Calu3 (cell line): ENCODE measurements at regions not wholly inside any gene's neighbourhood (a gene's known extent, or its start where the extent isn't known, plus 50 kb on each side); places are given as distances from the start of the nearest gene placed in this dataset.

Experiments used
- BruUV-seq: library from RNA; stranded (reverse); fragments of 400-500 nt; replicated peaks from 2 replicates; lab custom pipeline; 2021; lab: Mats Ljungman, UMichigan
- CTCF ChIA-PET: fragments of 300-600 bp; sonication (Branson Sonifier 250); formaldehyde crosslinking; loops from one replicate; lab custom pipeline; 2022; ENCODE audit warnings: antibody characterized with exemption; lab: Charles Lee
- DNase-seq: peaks from one replicate; pipeline ENCODE4 v3.0.0; 2022
- H3K27ac Mint-ChIP-seq: one replicate; pipeline ENCODE4 v1.8.0; 2022; ENCODE audit warnings: mixed read lengths; ENCODE audit not compliant: unreplicated experiment
- H3K27me3 Mint-ChIP-seq: one replicate; pipeline ENCODE4 v1.8.0; 2022; ENCODE audit warnings: mixed read lengths; ENCODE audit not compliant: unreplicated experiment
- H3K36me3 Mint-ChIP-seq: one replicate; pipeline ENCODE4 v1.8.0; 2022; ENCODE audit warnings: mild to moderate bottlenecking, moderate library complexity, mixed read lengths; ENCODE audit not compliant: insufficient read depth, unreplicated experiment
- H3K4me1 Mint-ChIP-seq: one replicate; pipeline ENCODE4 v1.8.0; 2022; ENCODE audit warnings: mild to moderate bottlenecking, low read depth, mixed read lengths; ENCODE audit not compliant: unreplicated experiment
- H3K4me3 Mint-ChIP-seq: one replicate; pipeline ENCODE4 v1.8.0; 2022; ENCODE audit warnings: mild to moderate bottlenecking, low read depth, moderate library complexity, mixed read lengths; ENCODE audit not compliant: unreplicated experiment
- H3K9me3 Mint-ChIP-seq: one replicate; pipeline ENCODE4 v1.8.0; 2022; ENCODE audit warnings: low read depth, mixed read lengths; ENCODE audit not compliant: unreplicated experiment
- CTCF ChIP-seq: fragments of 200-600 bp; IDR thresholded peaks from one replicate; pipeline ENCODE4 v1.8.0; 2022; ENCODE audit warnings: antibody characterized with exemption; ENCODE audit not compliant: unreplicated experiment
- intact Hi-C: fragments of 100-400 bp; cut with micrococcal nuclease; formaldehyde crosslinking; loops from one replicate; pipeline ENCODE4 v1.10.0; 2022; ENCODE audit not compliant: unreplicated experiment

DNA sequence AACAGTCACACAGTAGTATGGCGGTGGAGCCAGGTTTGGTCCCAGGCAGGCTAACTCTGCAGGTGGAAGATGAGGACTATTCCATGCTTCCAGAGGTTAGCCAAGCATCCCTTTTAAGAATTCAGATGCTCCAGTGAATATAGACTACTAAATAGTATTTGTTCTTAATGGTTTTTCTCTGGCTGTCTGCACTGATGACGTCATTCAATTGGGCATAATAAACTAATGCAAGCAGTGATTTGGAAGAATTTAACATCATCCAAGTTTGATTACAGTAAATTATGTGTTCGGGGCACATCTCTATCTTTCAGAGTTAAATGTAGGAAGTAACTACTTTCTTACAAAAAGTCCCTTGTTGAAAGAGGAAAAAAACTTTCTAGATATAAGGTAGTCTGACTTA, 78.8 kb upstream of the RND3 start:
- intact Hi-C loops, result no loop called here
- H3K27ac Mint-ChIP-seq, result no peak overlapping the region
- H3K36me3 Mint-ChIP-seq, result no peaks in the 10 kb centered on the region
- no peak overlapping the region for H3K4me3 Mint-ChIP-seq
- peaks cover 10% of the 10 kb centered on the region for H3K4me1 Mint-ChIP-seq
- CTCF ChIA-PET, result no interaction called here
- DNase-seq, result no peak
- no peaks in the 10 kb centered on the region for H3K9me3 Mint-ChIP-seq
- TF ChIP-seq CTCF, result no peak
- no TSS peak for BruUV-seq
- no peaks in the 10 kb centered on the region for H3K27me3 Mint-ChIP-seq

GRCh38 chr2:150561076-150561475, 73.6 kb upstream of the RND3 start:
- no TSS peak for BruUV-seq
- no peaks in the 10 kb centered on the region for H3K4me1 Mint-ChIP-seq
- H3K27ac Mint-ChIP-seq, result no peak overlapping the region
- H3K9me3 Mint-ChIP-seq, result no peaks in the 10 kb centered on the region
- no peaks in the 10 kb centered on the region for H3K36me3 Mint-ChIP-seq
- DNase-seq, result no peak
- intact Hi-C loops, result no loop called here
- H3K27me3 Mint-ChIP-seq, result no peaks in the 10 kb centered on the region
- CTCF ChIA-PET, result no interaction called here
- H3K4me3 Mint-ChIP-seq, result no peak overlapping the region
- TF ChIP-seq CTCF, result no peak

GRCh38 chr2:150557020-150557600, 69.6 kb upstream of the RND3 start:
- BruUV-seq, result no TSS peak
- no peak overlapping the region for H3K4me3 Mint-ChIP-seq
- H3K27ac Mint-ChIP-seq, result no peak overlapping the region
- H3K9me3 Mint-ChIP-seq, result no peaks in the 10 kb centered on the region
- no peaks in the 10 kb centered on the region for H3K4me1 Mint-ChIP-seq
- TF ChIP-seq CTCF, result no peak
- CTCF ChIA-PET, result no interaction called here
- no peak for DNase-seq
- H3K36me3 Mint-ChIP-seq, result no peaks in the 10 kb centered on the region
- H3K27me3 Mint-ChIP-seq, result no peaks in the 10 kb centered on the region
- intact Hi-C loops, result no loop called here

DNA sequence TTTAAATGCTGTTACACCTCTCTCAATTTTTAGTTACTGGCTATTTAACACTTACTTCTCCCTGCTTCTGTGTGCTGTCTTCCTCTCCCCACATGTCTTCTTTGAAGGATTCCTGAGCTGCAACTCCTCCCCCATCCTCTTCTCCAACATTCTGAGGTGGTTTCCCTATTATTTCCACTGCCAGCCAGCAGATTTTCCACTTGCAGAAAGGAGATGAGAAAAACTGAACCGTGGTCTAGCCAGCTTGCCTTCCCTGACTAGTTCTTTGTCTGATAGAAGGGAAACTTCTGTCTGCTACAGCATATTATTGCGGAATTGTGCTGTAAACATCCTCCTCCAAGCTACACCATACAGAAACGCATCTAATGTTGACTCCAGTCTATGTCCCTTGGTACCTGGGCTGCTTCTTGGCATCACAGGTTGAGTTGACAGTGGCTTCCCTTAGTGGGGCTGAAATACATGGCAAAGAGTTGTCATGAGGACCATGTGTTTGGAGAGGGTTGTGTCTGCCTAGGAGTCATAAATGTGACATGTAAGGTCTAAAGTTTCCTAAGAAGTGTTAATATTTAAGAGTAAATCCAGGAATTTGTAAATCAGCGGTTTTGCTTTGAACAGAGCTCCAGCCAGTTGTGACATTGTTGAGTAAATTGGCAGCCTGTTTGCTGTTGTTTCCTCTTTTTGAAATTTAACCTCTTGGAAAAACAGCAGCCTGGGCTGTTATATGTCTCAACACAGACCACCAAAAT, 68.3 kb upstream of the RND3 start:
- CTCF ChIA-PET, result no interaction called here
- no peaks in the 10 kb centered on the region for H3K27me3 Mint-ChIP-seq
- DNase-seq, result no peak
- no peaks in the 10 kb centered on the region for H3K9me3 Mint-ChIP-seq
- no peaks in the 10 kb centered on the region for H3K4me1 Mint-ChIP-seq
- no peak for TF ChIP-seq CTCF
- intact Hi-C loops, result no loop called here
- H3K4me3 Mint-ChIP-seq, result no peak overlapping the region
- no peaks in the 10 kb centered on the region for H3K36me3 Mint-ChIP-seq
- no peak overlapping the region for H3K27ac Mint-ChIP-seq
- BruUV-seq, result no TSS peak
